NCI-H2171 treated with DMSO at 0.1 percent for 48 hours (cell line): ENCODE measurements at regions not wholly inside any gene's neighbourhood (a gene's known extent, or its start where the extent isn't known, plus 50 kb on each side); places are given as distances from the start of the nearest gene placed in this dataset.

Experiments used
- DNase-seq: peaks from one replicate; lab custom pipeline; 2025; lab: John Stamatoyannopoulos, UW

DNA sequence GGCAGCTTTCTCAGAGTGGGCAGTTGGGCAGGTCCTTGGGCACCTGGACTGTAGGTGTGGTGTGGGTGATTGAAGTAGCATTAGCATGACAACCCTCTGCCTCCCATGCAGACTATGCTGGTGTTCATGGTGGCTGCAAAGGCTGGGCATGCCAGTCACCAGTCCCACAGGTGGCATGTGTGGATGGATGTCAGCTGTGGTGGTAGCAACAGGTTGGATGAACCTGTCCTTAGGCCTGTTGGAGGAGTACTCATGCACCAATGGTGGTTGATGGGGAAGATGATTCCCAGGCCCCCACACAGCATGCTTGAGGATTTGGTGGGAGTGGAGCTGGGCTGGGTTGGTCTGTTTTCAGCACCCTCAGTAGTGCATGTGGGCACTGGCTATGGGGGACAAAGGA, 251.1 kb downstream of the PAX1 start:
- no peak for DNase-seq

DNA sequence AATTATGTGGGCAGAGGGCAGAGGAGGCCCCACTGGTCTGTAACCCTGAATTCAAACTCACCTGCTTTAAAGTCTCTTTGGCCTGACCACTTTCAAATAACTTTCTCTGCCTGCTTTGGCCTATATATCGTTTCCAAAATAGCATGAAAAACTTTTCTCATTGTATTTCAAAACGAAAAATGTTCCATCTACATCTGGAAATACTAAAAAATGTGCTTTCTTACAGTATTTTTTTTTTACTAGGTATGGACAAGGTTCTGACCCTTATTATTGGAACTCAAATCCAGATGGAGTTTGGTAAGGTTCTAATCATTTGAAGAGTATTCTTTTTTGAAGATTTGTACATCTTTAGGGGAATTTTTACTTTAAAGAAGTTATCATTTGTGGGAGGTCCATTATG, 241.9 kb downstream of the PAX1 start:
- DNase-seq, result no peak

DNA sequence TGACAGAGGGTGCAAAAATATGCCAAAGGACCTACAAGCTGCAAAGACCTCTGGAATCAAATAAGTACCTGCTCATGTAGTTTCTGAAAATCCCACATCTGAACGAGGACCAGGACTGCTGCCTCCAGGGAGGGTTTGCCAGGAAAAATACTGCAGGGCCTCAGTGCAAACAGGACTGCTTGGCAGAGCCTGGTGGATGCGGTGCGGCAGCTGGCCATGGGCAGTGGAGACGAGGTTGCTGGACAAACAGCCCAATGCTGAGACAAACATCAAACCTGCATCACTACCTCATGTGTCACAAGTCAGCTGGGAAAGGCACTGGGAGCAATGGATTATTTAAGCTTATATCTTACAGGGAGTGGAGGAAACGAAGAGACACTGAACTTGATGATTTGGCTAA, 238.8 kb downstream of the PAX1 start:
- DNase-seq, result no peak

DNA sequence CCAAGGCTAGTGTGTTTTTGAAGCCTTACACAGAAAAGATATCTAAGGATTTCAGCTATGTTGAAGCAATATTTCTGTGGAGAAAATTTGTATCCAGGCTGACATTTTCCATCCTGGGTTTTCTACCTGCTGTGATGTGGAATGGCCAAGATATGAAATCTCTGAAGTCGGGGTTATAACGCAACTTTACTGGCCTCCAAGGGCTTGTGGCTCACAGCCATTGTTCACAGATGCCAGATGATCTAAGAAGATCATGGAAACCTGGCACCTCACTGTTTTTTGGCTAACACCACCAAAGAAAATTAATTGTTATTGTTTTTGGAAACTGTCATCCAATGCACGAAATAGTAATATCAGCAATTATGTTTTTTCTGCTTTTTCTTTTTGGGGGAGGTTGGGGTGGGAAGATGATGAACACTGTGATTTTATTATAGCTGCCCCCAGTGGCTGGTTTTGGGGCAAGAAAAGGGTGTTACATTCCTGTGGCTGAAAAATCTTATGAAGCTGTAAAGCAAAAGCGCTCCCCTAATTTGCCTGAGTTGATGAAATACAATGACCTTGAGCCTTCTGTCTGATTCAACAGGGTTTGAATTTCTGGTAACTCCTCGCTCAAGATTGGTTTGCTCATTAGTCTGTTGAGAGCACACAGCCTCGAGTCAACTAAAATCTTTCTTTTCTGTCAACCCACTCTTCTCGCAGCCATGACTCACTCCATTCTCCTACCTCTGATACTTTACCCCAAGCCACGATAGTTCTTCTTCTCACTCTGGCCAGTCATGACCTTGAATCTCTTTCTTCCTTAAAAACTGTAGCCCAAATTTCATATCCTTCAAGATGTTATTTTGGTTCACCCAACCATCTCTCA, 236.7 kb downstream of the PAX1 start:
- DNase-seq, result no peak

DNA sequence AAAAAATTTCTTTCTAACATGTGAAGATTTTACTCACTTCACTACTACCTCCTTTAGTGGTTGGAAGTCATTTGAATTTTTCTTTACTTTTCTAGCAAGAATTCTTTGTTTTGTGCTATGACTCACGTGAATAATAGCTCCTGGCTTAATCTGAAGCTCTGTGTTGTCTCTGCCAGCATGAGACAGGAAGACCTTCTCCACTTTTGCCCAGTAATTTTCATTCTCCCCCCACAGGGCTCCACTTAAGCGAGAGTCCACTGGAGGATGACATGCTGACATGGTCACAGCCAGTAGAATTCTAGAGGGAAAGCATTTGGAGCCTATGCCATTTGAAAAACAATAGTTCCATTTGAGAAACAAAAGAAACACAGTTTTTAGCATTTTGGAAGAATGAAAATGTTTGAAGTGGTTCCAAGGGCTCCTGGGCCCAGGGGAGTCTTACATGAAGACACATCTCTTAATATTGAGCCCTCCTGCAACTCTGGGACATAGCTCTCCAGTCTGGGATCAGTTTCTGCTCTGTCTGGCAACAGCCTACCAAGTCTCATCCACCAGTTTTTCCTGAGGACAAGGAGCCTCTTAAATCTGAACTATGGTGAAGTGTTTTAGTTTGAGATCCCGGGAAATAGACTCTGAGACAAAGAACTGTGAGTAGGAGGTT, 231.4 kb downstream of the PAX1 start:
- DNase-seq, result no peak

DNA sequence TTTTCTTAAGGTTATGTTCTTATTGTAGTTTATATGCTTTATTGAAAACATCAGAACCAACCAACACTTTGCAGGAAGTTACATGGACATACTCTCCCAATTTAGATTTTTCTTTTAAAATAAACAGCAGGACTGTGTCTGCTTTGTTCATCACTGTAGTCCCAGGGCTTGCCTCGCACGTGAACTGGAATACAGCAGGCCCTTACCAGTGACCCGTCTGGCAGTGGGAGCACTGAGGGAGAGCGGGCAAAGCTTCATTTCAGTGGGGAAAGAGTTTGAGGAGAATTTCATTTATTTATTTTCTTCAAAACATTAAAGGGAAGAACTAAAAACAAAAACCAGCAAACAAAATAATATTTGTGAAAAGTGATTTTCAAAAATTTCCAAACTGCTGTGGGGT, 230.8 kb downstream of the PAX1 start:
- DNase-seq, result no peak

DNA sequence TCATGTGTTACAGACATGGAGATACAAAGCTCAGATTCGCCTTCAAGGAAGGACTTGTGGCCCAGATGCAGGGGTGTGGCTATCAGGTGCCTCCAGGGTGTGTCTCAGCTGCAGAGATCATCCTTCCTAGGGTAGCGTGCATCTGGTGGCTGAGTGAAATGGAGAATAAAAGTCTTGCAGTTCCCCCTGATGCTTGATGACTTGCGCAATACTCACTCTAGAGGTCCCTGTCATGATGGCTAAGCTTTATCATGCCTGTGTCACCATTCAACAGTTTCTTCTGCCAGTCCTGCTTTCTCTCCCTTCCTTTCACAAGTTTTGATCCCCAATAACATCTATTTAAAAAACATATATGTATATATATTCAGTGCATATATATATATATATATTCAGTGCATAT, 228.1 kb downstream of the PAX1 start:
- no peak for DNase-seq

DNA sequence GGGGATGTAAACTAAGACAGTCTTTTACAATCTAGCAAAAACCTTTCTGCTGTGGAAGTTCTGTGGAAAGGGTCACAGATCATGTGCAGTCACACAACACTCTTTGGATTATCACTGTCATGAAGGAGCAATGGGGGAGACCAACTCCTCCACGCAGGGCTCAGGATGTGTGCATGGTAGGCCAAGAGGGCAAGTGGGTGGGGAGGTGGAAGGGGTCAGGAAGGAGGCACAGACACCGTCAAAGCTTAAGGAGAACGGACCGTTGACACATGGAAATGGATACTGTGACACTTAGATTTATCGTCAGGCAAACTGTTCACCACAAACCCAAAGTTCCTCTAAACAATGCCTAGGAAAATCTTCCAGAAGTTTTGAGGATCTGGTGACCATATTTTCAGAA, 215.8 kb downstream of the PAX1 start:
- DNase-seq, result no peak

DNA sequence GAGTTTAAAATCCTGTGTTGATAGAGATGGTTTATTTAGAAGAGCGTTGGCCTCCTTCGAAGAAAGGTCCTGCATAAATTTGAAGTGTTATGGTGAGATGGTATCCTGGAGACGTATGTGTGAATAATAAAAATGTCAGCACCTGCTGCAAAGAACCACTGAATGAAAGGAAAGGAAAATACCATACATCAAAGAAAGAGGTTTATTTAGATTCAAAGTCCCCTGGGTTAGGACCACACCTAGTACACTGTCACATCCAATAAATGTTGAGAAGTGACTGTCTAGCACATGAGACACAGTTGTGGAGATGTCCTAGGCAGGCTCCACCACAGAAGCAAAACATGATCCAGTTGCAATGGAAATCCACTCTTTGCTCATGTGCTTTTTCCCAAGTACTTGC, 214.7 kb downstream of the PAX1 start:
- DNase-seq, result no peak

DNA sequence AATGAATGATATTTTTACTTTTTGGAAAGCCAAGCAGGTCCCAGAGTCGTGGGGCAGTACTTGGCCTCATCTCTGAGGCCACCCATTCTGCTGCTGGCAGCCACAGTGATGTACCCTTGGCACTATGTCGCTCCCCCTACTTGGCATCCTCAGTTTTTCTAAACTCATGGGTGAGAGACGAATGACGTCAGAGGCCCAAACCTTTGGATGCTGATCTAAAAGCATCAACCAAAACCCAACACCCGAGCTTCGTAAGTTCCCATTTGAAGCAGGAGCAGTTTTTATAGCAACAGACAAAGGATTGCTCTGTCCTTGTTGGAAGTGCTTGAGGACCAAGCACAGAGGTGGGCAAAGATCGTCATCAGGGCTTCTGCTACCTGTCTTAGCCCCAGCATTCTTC, 212.9 kb downstream of the PAX1 start:
- no peak for DNase-seq

DNA sequence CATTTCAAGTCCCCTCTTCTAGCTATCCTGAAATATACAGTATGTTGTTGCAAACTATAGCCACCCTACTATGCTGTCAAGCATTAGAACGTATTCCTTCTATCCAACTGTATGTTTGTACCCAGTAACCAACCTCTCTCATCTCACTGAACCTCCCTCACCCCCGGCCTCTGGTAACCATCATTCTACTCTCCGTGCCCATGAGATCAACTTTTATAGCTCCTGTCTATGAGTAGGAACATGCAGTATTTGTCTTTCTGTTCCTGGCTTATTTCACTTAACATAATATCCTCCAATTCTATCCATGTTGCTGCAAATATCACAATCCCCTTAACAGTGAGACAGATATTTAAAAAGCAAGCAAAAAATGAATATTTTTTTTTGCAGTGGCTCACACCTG, 196.9 kb downstream of the PAX1 start:
- no peak for DNase-seq

DNA sequence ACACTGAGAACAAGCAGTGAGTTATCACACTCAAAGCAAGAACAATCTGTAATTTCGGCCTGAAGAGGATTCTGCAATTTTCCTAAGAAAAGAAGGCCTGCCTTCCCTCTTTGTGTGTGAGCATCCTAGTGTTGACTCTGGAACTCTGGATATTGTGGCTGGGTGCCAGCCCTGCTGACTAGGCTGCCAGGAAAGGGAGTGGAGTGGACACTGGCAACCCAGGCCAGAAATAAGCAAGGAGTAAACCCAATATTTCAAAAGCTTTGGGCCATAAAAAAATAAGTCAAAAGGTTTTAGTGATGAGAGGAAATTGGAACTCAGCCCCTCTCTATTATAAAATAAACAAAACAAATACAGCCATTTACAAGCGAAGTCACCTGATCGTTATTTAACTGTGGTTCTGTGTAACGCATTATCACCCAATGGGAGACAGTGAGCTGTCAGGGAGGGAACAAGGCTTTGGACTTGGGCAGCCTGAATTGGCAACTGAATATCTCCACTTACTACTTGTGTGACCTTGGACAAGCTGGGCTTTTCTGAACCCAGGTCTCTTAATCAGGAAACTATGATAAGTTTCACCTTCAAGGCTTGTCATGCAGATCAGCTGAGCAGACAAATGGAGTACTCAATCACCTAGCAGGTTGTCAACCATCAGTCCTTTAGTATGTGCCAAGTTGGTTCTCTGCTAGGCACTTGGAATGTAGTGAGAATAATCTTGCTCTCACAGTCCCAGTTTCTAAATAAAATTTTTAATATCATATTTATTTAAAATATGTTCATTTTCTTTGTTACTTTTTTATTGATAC, 196.2 kb downstream of the PAX1 start:
- DNase-seq, result no peak

DNA sequence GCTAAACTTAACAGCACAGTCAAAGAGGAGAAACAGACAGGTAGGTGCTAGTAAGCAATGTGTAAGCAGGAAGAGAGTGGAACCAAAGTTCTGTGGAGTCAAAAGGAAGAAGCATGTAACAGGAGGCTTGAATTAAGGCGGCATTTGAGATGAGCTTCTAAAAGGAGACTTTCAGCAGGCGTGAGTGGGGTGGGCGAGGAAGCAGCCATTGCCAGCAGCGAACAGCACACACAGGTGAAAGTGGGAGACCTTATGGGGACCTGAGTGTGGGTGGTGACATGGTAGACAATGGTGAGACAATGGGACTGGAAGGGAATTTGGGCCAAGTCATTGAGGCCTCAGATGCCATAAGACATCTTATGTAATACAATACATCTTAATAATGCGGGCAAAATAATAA, 195.0 kb downstream of the PAX1 start:
- DNase-seq, result no peak

DNA sequence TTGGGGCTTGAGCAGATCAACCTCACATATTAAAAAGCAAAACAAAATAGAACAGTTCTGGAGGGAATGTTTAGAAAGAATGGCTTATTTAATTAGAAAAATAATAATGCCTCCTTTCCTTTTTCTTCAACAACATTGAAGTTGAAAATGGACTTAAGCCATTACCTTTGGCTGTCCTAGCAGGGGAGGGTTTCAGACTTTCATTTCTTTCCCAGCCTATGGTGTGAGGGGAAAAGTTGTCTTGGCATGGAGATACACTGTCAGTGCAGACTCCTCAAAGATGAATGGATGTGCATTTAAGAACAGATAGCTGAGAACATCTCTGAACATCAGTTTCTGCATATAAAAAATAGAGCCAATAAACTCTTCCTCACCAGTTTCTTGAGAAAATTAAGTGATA, 169.5 kb downstream of the PAX1 start:
- no peak for DNase-seq

DNA sequence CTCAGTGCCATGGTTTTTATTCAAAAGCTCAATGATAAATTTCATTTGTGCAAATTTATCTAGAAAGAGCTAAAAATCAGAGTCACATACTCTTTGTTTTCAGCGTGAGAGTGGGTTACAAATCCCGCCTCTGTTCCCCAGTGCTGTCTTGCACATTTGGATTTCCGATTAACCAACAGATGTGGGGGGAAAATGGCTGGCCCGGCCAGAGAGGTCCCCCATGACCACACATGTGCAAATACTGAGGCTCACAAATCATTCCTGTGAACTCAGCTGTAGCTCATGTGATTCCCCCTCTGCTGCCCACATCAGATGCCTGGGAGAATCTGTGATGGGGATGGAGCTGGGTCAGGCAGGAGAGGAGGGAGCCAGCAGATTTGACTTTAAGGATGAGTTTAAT, 168.7 kb downstream of the PAX1 start:
- no peak for DNase-seq

DNA sequence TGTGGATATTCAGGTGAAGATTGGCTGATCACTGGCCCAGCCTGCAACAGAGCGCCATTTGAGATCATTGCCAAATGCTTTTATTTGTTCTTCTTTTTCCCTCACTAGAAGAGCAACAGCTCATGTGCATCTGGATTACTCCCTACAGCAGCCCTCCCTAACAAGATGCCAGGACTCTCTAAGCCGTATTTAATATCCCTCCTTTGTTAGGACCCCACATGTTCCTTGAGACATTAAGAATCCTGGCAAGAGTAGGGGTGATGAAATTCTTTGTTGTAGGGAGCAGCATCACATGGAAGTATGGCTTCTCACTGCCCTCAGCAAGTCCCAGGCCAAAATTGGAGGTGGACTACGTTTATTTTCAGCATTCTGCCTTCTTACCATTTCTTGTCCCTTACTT, 167.8 kb downstream of the PAX1 start:
- DNase-seq, result no peak

DNA sequence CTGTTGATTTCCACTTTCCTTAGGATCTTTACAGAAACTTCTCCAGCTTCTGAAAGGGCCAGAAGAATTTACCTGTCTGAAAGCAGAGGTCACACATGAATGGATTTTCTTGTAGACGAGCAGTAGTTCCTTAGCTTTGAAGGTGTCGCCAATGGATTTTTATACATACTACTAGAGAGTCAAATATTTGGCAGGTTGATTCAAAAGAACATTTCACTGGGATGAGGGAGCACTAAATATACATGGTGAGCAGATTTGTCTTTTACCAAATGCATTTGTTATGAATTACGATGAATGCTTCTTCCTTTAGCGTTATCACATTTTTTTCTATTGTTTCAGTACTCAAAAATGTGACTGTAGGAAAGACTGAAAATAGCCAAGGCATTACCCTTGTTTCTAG, 162.3 kb downstream of the PAX1 start:
- no peak for DNase-seq

DNA sequence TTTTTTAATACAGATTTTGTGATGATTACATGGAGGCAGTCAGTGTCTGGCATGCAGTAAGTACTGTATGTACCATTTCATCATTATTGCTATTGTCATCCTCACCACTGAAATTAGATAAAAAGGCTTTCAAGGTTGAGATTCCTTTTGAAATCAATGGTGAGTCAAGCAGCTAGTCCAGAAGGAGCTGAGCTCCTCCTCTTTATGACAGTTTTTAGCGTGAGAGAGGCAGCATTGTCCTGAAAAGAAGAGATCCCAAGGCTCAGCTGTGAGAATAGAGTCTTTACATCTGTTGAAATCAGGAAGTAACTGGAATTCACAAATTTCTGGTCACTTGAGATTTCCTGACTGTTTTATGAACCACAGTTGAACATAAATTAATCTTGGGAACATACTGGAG, 161.9 kb downstream of the PAX1 start:
- DNase-seq, result no peak

DNA sequence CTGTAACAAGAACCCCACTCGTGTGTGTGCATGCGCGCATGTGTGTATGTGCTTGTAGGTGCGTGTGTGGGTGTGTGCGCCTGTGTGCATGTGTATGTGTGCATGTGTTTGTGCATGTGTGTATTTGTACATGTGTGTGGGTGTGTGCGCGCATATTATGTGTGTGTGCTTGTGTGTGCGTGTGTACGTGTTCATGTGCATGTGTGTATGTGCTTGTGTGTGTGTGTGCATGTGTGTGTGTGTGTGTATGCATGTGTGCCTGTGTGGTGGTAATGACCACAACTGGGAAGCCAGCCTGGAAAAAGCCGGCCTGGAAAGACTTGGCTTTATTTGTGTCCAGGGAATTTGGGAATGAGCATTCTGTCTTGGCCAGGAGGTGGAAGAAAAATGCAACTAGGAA, 157.5 kb downstream of the PAX1 start:
- no peak for DNase-seq

DNA sequence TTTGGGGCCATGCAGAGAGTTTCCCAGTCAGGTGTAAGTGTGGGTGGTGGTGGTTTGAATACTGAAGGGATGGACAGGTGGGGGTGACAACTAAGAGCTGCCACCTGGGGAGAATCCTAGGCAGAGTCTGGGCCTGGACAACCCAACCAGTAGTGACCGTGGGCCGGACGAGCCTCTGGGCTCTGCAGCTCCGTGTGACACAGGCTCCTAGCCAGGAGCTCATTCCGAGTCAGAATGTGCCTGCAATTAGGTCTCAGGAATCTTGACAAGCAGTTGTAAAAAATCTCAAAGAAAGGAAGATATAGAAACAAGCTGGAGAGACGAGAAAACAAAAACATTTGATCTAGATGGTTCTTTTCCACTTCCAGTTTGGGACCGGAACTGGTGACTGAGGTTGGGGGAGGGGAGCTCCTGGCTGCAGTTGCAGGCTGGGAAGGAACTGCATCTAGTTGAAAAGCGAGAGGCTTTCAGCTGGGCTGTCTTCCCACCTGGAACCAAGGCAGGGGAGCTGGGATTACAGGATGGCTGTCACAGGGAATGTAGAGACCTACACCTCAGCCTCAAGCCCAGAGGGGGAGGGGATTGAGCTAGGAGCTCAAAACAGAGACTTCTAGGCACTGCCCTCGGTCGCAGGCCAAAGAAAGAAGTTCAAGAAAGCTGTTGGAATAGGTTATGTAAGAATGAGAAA, 156.9 kb downstream of the PAX1 start:
- DNase-seq, result no peak

DNA sequence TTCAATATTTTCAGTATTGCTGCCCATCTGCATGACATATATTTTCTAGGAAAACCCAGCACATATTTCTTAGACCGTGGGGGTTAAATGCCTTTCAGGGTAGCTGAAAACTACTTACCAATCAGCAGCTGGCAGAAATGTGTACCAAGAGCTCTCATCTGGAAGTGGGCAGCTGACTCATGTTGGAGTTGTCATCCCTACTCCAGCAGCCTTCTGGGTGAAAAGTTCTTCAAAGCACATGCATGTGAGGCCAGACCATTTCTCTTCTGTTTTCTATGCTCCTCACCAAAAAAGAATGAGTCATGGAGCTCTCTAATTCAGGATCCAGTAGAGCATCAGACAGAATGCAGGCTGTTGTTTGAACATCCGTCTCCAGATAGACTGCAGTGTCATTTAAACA, 135.5 kb downstream of the PAX1 start:
- DNase-seq, result no peak

DNA sequence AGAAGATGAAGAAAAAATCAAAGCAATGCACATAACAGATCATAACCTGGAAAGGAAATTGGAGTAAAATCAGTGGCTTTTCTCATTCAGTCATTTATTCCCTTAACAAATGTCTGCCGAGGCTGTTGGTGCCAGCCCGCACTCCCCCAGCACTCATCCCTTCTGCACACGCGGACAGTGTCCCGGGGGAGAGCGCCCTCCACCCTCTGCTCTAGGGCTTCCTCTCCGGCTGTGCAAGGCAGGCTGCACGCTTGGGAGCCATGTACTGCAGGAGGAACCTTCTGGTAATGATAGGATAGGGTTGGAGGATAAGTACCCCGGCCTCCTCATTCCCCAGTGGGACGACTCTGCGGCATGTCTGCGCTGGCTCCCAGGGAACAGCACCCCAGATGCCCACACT, 134.5 kb downstream of the PAX1 start:
- no peak for DNase-seq
